Activated CD4-positive, CD25-positive, alpha-beta regulatory T cell treated with anti-CD3 and anti-CD28 coated beads, Interleukin-2, amount 50 U/mL, for 16 hours (primary cell): ENCODE measurements at regions not wholly inside any gene's neighbourhood (a gene's known extent, or its start where the extent isn't known, plus 50 kb on each side); places are given as distances from the start of the nearest gene placed in this dataset.
"Not testable (repeated sequence)": the region's sequence is repeated elsewhere in the genome, so short reads cannot be mapped to it uniquely, and the experiment has no call there.

Experiments used
- DNase-seq: peaks from one replicate; pipeline ENCODE4 v3.0.0-alpha.2; 2020; ENCODE audit warnings: low read depth, low spot score

- no peak for DNase-seq
Measured at GRCh38 chr16:26394409-26394808, 672.3 kb upstream of the C16orf82 start.

DNA sequence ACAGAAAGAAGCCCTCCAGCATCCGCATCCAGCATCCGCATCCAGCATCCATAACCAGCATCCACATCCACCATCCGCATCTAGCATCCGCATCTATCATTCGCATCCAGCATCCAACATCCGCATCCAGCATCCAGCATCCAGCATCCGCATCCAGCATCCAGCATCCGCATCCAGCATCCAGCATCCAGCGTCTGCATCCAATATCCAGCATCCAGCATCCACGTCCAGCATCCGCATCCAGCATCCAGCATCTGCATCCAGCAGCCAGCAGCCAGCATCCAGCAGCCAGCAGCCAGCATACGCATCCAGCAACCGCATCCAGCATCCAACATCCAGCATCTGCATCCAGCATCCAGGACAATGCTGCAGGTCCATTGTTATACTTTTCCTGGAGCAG lies 671.0 kb upstream of the C16orf82 start:
- DNase-seq: no peak

- DNase-seq: no peak
Measured at GRCh38 chr16:26396511-26397235, 670.1 kb upstream of the C16orf82 start.

GRCh38 chr16:26413780-26414179 lies 652.9 kb upstream of the C16orf82 start:
- DNase-seq: no peak

GRCh38 chr16:26419458-26419857 lies 647.3 kb upstream of the C16orf82 start:
- DNase-seq: not testable (repeated sequence)

DNA sequence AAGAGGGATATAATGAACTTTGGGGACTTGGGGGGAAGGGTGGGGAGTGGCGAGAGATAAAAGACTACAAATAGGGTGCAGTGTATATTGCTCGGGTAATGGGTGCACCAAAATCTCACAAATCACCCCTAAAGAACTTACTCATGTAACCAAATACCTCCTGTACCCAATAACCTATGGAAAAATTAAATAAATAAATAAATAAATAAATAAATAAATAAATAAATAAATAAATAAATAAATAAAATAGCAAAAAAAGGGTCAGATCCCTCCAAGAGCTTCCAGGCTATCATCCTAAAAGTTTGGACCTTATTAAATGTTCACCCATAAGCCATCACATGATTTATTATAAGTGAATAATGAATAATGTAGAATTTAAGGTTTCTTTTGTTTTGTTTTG lies 636.1 kb upstream of the C16orf82 start:
- no peak for DNase-seq

DNA sequence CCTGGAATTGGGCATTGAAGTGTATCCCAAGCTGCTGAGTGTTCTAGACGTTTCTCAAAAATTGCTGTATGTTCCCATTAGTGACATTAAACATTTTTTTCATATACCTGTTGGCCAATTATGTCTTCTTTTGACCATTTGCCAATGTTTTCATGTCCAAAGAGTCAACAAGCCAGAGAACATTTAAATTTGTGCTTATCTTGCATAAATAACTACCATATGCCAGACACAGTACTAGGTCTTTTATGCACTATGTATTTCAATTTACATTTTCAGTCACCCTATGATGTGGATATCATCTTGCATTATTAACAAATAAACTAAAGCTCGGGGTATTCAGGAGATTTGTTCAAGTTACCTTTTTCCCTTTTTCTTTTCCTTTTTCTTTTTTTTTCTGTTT lies 632.9 kb upstream of the C16orf82 start:
- no peak for DNase-seq

GRCh38 chr16:26441178-26441577 lies 625.5 kb upstream of the C16orf82 start:
- no peak for DNase-seq

DNA sequence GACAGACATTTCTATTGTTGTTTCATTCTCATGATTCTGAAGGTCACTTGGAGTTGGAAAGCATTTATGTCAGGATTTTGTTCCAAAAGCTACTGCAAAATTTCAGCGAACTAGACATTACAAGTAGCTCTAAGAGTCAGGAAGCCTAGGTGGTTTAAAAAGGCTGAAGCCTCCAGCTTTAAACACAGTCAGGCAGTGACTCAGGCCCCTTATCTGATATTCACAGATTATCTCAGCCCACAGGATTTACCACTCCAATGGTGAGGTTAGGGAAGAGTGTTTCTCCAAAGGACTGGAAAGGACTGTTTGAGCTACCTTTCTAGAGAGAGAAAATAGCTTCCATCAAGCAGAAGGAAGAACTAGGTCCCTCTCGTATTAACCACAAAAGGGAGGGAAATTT lies 624.4 kb upstream of the C16orf82 start:
- DNase-seq: no peak

DNA sequence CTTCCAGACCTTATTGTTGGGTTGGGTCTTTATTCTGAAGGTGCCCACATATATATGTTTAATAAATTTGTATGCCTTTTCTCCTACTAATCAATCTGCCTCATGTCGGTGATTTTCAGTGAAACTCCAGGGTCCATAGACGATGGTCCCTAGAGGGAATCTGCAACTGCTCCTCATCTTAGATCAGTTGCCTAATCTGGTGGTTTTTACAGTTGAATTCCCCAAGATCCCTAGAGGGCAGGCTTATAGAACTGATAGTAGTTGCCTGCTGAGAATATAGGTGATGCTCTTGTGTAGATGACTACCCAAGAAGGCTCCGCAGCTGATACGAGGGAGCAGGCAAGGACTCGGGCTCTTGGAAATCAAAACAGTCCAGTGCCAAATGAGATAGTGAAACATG lies 619.2 kb upstream of the C16orf82 start:
- DNase-seq: no peak

GRCh38 chr16:26453215-26453614 lies 613.5 kb upstream of the C16orf82 start:
- no peak for DNase-seq

GRCh38 chr16:26454102-26454501 lies 612.6 kb upstream of the C16orf82 start:
- no peak for DNase-seq

DNA sequence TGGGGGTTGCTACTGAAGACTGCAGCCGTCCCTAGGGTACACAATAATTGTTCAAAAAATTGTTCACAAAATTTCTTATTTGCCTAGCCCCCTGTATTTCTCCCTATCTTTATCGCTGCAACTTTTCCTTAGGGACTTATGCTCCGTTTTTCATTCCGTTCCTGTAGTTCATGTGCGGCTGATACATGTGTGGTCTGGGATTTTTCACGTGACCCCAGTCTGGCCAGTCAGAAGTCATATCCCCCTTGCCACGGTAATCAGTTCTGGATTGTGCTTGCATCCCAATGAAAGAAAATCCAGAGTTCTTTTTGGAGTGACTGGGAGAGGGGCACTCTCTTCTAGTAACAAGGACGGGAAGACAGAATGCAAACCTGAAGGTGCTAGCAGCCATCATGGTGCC lies 610.7 kb upstream of the C16orf82 start:
- DNase-seq: no peak

- DNase-seq: no peak
Measured at GRCh38 chr16:26457095-26457494, 609.6 kb upstream of the C16orf82 start.

DNA sequence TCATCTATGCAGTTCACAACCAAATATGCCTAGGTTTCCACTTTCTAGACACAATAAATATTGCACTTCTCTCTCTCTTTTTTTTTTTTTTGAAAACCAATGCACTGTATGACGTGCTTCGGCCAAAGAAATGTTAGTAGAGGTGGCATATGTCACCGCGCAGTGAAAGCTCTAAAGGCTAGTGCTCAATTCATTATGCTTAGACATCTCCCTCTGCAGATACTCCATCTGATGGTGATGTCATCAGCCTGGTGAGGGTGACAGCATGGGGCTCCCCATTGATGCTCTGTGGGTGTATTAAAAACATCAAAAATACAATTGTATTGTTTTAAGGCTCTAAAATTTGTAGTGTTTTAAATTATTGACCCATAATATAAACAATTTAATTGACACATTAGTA lies 608.8 kb upstream of the C16orf82 start:
- no peak for DNase-seq

DNA sequence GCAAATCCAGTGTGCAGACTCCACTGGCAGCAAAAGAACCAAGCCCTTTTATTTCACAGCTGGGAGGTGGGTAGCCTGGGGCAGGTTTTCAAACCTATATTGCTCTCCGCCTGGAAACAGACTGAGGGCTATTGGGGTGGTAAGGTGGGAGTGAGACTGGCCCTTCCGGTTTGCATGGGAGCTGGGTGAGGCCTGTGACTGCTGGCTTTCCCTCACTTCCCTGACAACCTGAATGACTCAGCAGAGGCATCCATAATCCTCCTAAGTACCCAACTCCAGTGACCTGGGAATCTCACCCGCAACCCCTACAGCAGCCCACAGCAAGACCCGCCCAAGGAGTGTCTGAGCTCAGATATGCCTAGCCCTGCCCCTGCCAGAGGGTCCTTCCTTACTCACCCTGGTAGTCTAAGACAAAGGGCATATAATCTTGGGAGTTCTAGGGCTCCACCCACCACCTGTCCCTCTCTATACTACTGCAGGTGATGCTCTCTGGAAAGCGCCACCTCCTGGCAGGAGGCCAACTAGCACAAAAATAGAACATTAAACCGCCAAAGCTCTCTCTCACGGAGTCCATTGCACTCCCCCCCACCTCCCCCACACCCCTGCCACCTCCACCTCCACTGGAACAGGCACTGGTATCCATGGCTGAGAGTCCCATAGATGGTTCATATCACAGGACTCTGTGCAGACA lies 602.0 kb upstream of the C16orf82 start:
- DNase-seq: no peak

DNA sequence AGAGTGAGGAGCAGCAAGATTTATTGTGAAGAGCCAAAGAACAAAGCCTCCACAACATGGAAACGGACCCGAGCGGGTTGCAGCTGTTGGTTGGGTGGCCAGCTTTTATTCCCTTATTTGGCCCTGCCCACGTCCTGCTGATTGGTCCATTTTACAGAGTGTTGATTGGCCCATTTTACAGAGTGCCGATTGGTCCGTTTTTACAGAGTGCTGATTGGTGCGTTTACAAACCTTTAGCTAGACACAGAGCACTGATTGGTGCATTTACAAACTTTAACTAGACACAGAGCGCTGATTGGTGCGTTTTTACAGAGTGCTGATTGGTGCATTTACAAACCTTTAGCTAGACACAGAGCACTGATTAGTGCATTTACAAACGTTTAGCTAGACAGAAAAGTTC lies 592.3 kb upstream of the C16orf82 start:
- DNase-seq: not testable (repeated sequence)

DNA sequence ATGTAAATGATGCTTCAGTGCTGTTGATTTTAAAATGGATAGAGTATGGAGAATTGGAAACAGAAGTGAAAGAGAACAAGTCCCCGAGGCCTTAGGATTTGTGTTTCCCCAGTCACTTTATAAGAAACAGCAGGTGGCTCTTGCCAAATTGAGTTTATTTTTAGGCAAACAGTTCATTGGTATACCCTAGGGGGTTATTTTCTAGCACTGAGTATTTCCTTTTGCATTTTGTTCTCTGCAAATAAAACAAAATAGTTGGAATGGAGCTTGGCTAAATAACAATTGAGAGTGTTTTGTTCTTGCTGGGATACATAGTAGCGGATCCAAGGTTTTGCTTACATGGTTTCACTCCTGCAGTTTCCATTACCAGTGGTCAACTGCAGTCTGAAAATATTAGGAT lies 591.1 kb upstream of the C16orf82 start:
- no peak for DNase-seq

GRCh38 chr16:26491101-26491670 lies 575.5 kb upstream of the C16orf82 start:
- DNase-seq: no peak

- no peak for DNase-seq
Measured at GRCh38 chr16:26491962-26492361, 574.8 kb upstream of the C16orf82 start.

DNA sequence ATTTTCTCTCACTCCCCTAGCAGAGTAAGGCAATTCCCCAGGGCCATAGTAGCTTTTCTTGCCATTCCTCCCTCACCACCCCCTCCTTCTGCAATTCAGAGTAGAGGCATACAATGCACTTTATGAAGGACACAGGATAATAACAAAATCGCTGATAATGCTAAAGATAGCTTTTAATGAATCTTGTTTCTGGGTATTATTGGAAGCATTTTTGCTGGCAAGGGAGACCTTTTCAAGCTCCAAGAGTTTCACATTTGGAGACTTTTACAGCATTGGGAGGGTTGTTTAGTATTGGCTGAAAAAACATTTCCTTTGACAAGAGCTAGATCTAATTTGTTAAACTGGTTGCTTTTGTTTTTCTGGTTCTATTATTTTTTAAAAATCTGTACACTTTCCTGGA lies 573.0 kb upstream of the C16orf82 start:
- no peak for DNase-seq

DNA sequence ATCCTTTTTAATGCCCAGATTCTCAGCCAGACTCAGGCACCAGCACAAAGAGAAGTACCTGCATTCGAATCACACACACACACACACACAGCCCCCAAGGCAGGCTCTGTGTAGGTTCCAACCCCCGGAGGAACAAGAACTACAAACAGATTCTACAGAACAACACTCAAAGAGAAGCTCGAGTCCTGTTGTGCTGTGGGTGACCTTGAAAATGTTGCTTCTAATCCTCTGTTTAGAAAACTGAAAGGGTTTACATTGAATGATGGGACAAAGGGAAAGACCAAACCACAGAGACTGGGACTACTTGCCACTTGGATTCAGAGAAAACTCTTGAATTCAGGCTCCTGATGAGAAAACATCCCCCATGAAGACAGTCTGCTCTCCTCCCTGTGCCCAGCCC lies 568.8 kb upstream of the C16orf82 start:
- DNase-seq: no peak

DNA sequence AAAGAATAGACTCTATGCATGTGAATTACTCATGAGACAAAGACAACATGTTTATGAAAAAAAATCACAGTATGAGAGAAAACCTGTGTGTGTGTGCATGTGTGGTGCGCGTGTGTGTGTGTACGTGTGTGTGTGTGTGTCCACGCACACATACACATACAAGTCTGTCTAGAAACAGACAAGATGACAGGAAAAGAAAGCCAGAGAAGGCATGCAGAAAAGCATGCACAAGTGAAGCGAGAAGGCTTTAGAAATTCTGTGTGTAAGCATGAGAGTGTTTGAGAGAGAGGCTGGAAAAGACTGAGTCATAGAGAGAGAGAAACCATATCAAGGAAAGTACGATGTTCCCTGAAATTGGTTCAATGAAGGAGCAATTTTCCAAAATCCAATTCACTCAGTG lies 566.4 kb upstream of the C16orf82 start:
- DNase-seq: no peak
